ENCODE measurements at regions not wholly inside any gene's neighbourhood (a gene's known extent, or its start where the extent isn't known, plus 50 kb on each side); places are given as distances from the start of the nearest gene placed in this dataset.

DNA sequence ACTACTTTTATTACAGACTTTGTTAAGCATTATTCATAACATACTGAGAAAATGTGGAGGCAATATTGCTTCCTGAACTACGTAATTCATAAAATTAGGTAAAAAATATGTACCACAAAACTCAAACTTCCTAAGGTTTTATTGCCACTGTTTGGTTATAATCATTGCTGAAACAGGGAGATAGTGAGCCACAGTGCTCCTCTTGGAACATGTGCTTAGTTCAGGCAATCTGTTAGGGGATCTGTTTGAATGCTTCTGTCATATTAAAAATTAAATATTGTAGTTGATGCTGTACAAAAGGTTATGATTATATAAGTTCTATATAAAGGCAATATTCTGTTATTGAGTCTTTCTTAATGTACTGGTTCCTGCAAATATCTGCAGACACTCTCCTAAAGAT is 480.7 kb downstream of the GRXCR1 start (continued):
- TF ChIP-seq, protein P1, sequence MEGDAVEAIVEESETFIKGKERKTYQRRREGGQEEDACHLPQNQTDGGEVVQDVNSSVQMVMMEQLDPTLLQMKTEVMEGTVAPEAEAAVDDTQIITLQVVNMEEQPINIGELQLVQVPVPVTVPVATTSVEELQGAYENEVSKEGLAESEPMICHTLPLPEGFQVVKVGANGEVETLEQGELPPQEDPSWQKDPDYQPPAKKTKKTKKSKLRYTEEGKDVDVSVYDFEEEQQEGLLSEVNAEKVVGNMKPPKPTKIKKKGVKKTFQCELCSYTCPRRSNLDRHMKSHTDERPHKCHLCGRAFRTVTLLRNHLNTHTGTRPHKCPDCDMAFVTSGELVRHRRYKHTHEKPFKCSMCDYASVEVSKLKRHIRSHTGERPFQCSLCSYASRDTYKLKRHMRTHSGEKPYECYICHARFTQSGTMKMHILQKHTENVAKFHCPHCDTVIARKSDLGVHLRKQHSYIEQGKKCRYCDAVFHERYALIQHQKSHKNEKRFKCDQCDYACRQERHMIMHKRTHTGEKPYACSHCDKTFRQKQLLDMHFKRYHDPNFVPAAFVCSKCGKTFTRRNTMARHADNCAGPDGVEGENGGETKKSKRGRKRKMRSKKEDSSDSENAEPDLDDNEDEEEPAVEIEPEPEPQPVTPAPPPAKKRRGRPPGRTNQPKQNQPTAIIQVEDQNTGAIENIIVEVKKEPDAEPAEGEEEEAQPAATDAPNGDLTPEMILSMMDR (IDR thresholded peaks at IDR 0.05 in 2 of 3, conservative IDR thresholded peaks at IDR 0.05 in 1 of 3; ENCODE audit: control insufficient read depth in 2 of 3, extremely low read depth in 1 of 3, insufficient read depth in 1 of 3, low read depth in 3 of 3, low read length in 3 of 3), result no peak
- TF ChIP-seq, protein P2, sequence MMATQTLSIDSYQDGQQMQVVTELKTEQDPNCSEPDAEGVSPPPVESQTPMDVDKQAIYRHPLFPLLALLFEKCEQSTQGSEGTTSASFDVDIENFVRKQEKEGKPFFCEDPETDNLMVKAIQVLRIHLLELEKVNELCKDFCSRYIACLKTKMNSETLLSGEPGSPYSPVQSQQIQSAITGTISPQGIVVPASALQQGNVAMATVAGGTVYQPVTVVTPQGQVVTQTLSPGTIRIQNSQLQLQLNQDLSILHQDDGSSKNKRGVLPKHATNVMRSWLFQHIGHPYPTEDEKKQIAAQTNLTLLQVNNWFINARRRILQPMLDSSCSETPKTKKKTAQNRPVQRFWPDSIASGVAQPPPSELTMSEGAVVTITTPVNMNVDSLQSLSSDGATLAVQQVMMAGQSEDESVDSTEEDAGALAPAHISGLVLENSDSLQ (IDR thresholded peaks at IDR 0.05), result no peak

DNA sequence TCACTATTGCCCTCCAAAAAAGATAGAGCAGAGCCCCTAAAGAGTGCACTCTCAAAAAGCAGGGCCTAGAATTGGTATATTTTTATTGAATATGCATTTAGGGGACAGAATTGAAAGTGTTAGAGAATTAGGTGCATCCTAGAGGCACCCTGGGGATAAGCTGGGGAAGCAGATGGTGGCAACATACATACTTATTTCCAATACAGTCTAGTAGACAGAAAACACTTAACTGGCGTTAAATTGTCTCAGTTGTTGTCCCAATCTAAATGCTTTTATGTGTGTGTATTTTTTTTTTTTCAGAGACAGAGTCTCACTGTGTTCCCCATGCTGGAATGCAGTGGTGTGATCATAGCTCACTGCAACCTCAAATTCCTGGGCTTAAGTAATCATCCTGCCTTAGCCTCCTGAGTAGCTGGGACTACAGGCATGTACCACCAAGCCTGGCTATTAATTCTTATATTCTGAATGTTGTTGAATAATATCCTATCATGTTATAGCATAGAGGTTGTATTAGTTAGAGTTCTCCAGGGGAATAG is 481.8 kb downstream of the GRXCR1 start:
- Histone ChIP-seq H2AFZ (ENCODE audit: control insufficient read depth, low read depth, low read length) (no peak overlapping the region), H3K9ac (ENCODE audit: control insufficient read depth, insufficient read depth, low read length) (no peak overlapping the region), H3K27ac (ENCODE audit: control insufficient read depth, insufficient read depth) (no peak overlapping the region), H3K36me3 (ENCODE audit: control insufficient read depth in 2 of 2, insufficient read depth in 2 of 2, low read length in 1 of 2) (no peaks in the 10 kb centered on the region), H4K20me1 (ENCODE audit: control insufficient read depth, insufficient read depth) (no peaks in the 10 kb centered on the region), H3K4me1 (ENCODE audit: control insufficient read depth, insufficient read depth, low read length) (no peaks in the 10 kb centered on the region), H3K27me3 (replicated peaks in 1 of 2; ENCODE audit: control insufficient read depth in 2 of 2, insufficient read depth in 2 of 2, low read length in 1 of 2) (no peaks in the 10 kb centered on the region), H3K79me2 (ENCODE audit: control insufficient read depth, insufficient read depth, low read length) (no peaks in the 10 kb centered on the region), H3K4me3 (no peak overlapping the region), H3K9me3 (replicated peaks; ENCODE audit: control insufficient read depth, insufficient read depth, low read length) (no peaks in the 10 kb centered on the region), H3K4me2 (ENCODE audit: control insufficient read depth, insufficient read depth) (no peak overlapping the region)
- no peak for FAIRE-seq
- no peak for ATAC-seq
- POLR2A ChIA-PET, result no interaction called here
- TF ChIP-seq, protein P3, sequence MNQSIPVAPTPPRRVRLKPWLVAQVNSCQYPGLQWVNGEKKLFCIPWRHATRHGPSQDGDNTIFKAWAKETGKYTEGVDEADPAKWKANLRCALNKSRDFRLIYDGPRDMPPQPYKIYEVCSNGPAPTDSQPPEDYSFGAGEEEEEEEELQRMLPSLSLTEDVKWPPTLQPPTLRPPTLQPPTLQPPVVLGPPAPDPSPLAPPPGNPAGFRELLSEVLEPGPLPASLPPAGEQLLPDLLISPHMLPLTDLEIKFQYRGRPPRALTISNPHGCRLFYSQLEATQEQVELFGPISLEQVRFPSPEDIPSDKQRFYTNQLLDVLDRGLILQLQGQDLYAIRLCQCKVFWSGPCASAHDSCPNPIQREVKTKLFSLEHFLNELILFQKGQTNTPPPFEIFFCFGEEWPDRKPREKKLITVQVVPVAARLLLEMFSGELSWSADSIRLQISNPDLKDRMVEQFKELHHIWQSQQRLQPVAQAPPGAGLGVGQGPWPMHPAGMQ (IDR thresholded peaks at IDR 0.05; ENCODE audit: borderline replicate concordance), result no peak
- TF ChIP-seq RB1 (IDR thresholded peaks at IDR 0.05; ENCODE audit: borderline replicate concordance), result no peak
- no TSS peak for BruUV-seq (replicated peaks)
- SMC1A ChIA-PET (ENCODE audit: uncharacterized antibody, unreplicated experiment), result no interaction called here
- no peak for DNase-seq (ENCODE audit: low read depth, low spot score)
- RAD21 ChIA-PET (ENCODE audit: unreplicated experiment), result no interaction called here
- CTCF ChIA-PET, result no interaction called here
- 0% methylated on average over 1 of the region's 1 CpG for WGBS (ENCODE audit: insufficient coverage, insufficient replicate concordance, low lambda C conversion rate, missing lambda C conversion rate)
- in situ Hi-C loops (cut with MboI), result no loop called here
- intact Hi-C loops (cut with micrococcal nuclease; ENCODE audit: unreplicated experiment), result no loop called here

Measured in GM12878 (cell line).